ENCODE measurements at regions not wholly inside any gene's neighbourhood (a gene's known extent, or its start where the extent isn't known, plus 50 kb on each side); places are given as distances from the start of the nearest gene placed in this dataset.
"Not testable (repeated sequence)": the region's sequence is repeated elsewhere in the genome, so short reads cannot be mapped to it uniquely, and the experiment has no call there.

GRCh38 chr5:17075236-17075635 is 139.1 kb upstream of the MYO10 start:
- no peak for DNase-seq (ENCODE audit: low spot score)
- TF ChIP-seq CTCF (IDR thresholded peaks at IDR 0.05; ENCODE audit: extremely low read depth, missing control alignments) = no peak

- DNase-seq (ENCODE audit: low spot score) = no peak
- no peak for TF ChIP-seq CTCF (IDR thresholded peaks at IDR 0.05; ENCODE audit: extremely low read depth, missing control alignments)
Observed at GRCh38 chr5:17076272-17076671, 140.2 kb upstream of the MYO10 start.

- TF ChIP-seq CTCF (IDR thresholded peaks at IDR 0.05; ENCODE audit: extremely low read depth, missing control alignments) = no peak
- no peak for DNase-seq (ENCODE audit: low spot score)
Observed at GRCh38 chr5:17077440-17078233, 139.8 kb upstream of the BASP1 start.

DNA sequence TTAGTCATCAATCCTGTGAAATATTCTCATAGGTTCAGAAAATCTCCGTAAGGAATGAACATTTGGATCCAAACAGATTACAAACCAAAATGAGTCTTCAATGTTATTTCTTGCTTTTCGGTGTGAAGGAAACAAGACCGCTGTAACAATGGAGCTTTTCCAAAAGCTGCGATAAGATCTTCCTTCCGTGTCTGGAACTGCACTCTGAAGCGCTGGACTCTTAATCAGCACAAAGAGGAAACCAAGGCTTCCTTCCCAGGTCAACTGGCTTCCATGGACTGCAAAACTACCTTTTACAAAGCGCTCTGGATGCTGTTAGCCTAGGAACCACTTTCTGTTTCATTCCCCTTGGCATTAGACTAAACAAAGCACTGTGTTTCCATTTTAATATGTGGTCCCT is 137.9 kb upstream of the BASP1 start:
- no peak for DNase-seq (ENCODE audit: low spot score)
- TF ChIP-seq CTCF (IDR thresholded peaks at IDR 0.05; ENCODE audit: extremely low read depth, missing control alignments) = no peak

GRCh38 chr5:17080361-17080760 is 137.1 kb upstream of the BASP1 start:
- no peak for DNase-seq (ENCODE audit: low spot score)
- no peak for TF ChIP-seq CTCF (IDR thresholded peaks at IDR 0.05; ENCODE audit: extremely low read depth, missing control alignments)

DNA sequence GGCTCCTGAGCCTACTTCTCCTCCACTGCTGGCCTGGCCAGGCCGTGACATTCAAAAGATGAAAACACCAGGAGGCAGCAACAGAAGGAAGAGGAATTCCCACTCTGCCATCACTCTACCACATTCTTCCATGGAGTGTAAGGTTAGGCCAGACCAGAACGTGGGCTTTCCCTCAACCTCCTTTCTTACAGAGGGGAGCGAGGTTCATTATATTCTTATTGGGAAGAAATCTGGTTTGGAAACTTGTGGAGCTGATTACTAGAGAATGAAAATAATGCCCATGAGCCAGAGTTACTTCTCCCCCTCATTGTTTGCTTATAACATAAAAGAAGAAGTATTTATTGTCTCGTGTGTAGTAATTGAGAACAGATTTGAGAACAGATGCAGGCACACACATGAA is 136.3 kb upstream of the BASP1 start:
- no peak for DNase-seq (ENCODE audit: low spot score)
- TF ChIP-seq CTCF (IDR thresholded peaks at IDR 0.05; ENCODE audit: extremely low read depth, missing control alignments) = no peak

- DNase-seq (ENCODE audit: low spot score) = not testable (repeated sequence)
Observed at GRCh38 chr5:17083276-17083675, 134.2 kb upstream of the BASP1 start.

DNA sequence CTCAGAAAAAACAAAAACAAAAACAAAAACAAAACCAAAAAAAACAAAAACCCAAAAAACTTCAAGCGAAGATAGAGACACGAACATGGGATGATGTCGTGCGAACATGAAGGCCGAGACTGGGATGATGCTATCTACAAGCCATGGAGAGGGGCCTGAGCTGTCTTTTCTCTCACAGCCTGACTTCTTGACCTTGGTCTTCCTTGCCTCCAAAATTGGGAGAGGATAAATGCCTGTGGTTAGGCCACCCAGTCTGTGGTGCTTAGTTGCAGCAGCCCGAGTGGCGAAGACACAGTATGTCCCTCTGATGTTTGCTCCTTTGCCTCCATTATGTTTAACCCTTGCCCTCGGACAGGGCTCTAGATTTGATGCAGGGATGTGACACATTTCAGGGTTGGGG is 130.4 kb upstream of the BASP1 start:
- DNase-seq (ENCODE audit: low spot score) = no peak
- no peak for TF ChIP-seq CTCF (IDR thresholded peaks at IDR 0.05; ENCODE audit: extremely low read depth, missing control alignments)
